Fibroblast of the aortic adventitia (primary cell): ENCODE measurements at regions not wholly inside any gene's neighbourhood (a gene's known extent, or its start where the extent isn't known, plus 50 kb on each side); places are given as distances from the start of the nearest gene placed in this dataset.

Source experiments
- DNase-seq: peaks from one replicate; pipeline ENCODE4 v3.0.0-alpha.2; 2010; ENCODE audit warnings: low read depth
- H3K4me3 ChIP-seq: 2 replicates; pipeline ENCODE4 v1.5.1; 2011; ENCODE audit warnings: low read depth, mild to moderate bottlenecking, control low read depth, low read length, moderate library complexity
- TF ChIP-seq, protein P1 (sequence below): IDR thresholded peaks from 2 replicates; pipeline ENCODE4 v1.5.1; 2011; ENCODE audit warnings: mild to moderate bottlenecking, low read length, control low read depth, inconsistent platforms; ENCODE audit not compliant: insufficient read depth

DNA sequence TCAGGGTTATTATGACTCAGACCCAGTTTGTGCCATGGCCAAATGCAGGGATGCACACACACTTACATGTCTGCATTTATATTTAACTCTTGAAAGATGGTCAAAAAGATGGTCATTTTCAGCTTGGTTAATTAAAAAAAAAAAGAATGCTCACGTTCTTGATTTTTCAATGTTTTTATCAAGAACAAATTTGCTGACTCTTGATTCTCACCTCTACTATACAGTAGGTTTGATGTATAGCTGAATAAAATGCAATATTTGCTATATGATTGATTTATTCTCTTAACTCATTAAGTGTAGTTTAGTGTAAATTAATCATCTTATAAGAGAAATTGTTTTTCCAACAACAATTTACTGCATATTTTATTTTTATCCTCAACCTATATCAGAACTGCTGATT, 160.4 kb downstream of the SLIT2 start:
- peak; percentile 31 for DNase-seq
- H3K4me3 ChIP-seq: no peak overlapping the region
- TF ChIP-seq, protein P1, sequence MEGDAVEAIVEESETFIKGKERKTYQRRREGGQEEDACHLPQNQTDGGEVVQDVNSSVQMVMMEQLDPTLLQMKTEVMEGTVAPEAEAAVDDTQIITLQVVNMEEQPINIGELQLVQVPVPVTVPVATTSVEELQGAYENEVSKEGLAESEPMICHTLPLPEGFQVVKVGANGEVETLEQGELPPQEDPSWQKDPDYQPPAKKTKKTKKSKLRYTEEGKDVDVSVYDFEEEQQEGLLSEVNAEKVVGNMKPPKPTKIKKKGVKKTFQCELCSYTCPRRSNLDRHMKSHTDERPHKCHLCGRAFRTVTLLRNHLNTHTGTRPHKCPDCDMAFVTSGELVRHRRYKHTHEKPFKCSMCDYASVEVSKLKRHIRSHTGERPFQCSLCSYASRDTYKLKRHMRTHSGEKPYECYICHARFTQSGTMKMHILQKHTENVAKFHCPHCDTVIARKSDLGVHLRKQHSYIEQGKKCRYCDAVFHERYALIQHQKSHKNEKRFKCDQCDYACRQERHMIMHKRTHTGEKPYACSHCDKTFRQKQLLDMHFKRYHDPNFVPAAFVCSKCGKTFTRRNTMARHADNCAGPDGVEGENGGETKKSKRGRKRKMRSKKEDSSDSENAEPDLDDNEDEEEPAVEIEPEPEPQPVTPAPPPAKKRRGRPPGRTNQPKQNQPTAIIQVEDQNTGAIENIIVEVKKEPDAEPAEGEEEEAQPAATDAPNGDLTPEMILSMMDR: no peak

DNA sequence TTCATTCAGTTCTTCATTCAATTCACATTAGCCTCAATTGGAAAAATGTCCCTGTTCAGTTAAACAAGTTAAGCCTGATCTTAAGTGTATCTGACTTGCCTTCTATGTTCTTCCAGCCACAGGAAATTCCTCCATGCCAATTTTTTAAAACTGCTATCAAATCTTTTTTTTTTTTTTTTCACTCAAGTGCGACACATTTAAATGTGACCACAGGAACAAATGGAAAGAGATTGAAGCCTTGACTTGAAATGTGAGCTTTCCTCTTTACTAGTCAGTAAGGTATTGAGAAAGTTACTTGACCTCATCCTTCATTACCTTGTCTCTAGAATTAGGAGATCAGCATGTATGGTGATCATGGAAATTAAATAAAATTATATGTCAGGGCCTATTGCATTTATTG, 165.1 kb downstream of the SLIT2 start:
- no peak overlapping the region for H3K4me3 ChIP-seq
- TF ChIP-seq, protein P1: no peak
- no peak for DNase-seq

DNA sequence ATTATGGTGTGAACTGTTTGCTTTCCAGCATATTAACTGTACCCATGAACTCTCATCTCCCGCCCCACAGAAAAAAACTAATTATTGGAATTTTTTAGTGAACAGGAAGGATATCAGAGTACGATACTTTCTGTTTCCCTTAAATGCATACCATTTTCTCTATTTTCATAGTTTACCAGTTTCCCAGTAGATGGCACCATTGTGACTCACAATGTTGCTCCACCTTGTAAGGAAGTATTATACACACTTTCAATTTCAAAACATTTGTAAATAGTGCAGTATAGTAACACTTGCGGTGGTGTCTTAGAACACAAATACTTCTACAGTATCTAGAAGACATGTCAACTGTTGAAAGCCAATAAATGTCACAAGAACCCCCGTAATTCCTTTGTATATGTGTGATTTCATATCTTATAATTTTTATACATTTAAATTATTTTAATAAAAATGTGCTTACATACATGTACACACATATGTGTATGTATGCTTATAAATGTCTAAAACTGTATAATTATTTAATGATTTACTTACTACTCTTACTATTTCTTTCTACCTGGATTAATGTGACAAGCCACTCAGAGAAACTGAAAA, 167.3 kb downstream of the SLIT2 start:
- peak; percentile 89 for DNase-seq
- TF ChIP-seq, protein P1: peak; percentile 60
- peak overlapping the region; percentile 48 for H3K4me3 ChIP-seq

DNA sequence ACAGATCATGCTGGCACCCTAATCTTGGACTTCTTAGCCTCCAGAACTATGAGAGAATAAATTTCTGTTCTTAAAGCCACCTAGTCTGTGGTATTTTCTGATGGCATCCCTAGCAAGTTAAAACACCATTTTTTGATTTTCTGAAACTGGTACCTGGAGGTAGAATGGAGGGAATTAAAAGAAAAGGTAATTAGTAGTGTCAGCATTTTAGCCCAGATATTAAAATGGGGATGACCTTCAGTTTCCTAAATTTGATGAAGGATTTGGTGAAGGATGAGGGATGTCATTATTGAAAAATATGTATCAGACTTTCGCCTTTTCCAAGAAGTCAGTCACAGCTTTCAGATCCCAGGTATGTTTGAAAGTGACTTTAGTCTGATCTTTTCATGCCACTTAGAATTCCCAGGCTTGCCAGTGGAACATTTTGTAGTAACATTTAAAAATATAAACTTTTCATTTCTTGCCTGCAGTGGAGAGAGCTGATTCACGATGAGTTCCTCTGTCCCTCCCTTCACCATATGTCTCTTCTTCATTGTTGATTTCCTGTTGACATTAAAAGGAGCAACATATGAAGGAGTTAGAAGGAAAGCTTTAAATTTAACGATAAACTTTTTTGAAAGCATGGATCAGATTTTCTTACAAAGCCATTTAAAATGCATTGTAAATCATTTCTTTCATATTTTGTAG, 169.4 kb downstream of the SLIT2 start:
- DNase-seq: no peak
- TF ChIP-seq, protein P1: no peak
- no peak overlapping the region for H3K4me3 ChIP-seq

DNA sequence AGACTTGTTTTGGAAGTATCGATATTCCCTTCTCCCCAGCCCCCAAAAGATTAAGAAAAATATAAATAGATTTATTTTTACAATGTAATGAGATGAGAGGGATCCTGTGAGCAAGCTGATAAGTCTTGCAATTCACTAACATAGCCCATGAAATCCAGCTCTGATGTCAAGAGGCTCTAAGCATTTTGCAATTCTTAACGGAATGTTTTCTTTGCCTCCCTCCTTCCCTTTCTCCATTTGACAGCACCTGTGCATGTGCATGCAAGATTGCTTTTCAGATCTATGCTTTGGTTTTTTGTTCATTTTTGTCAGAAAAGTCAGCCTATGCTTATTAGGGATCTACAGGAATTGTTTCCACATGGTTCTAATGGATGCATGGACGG, 169.9 kb downstream of the SLIT2 start:
- H3K4me3 ChIP-seq: no peak overlapping the region
- DNase-seq: peak; percentile 67
- TF ChIP-seq, protein P1: no peak

DNA sequence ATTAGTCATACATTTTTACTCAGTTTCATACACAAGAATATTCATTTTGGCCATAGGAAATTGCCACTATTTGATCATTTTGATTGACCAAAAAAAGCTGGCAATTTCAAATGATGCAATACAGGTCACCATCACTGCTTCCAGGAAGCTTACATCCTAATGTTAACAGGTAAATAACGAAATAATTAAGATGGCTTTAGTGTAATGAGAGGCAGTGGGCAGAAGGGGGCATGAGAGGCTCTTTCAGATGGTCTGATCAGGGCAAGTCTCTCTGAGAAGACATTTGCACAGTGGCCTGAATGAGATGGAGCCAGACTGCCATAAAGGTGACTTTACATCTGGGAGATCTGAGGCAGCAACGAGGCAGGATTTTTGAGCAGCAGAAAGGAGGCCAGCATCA, 170.7 kb downstream of the SLIT2 start:
- H3K4me3 ChIP-seq: no peak overlapping the region
- peak; percentile 64 for DNase-seq
- TF ChIP-seq, protein P1: peak; percentile 62
